Activated naive CD4-positive, alpha-beta T cell treated with anti-CD3 and anti-CD28 coated beads, Interleukin-2, amount 10 ng/mL, durations not matched to agents 7 days and 5 days (primary cell): ENCODE measurements at regions not wholly inside any gene's neighbourhood (a gene's known extent, or its start where the extent isn't known, plus 50 kb on each side); places are given as distances from the start of the nearest gene placed in this dataset.
"Not testable (repeated sequence)": the region's sequence is repeated elsewhere in the genome, so short reads cannot be mapped to it uniquely, and the experiment has no call there.

Experiments
- CTCF ChIA-PET: fragments of 350-600 bp; sonication (Branson Sonifier 250); formaldehyde crosslinking; loops from one replicate; lab custom pipeline; 2021; ENCODE audit warnings: antibody characterized with exemption; lab: Charles Lee
- DNase-seq: peaks from one replicate; pipeline ENCODE4 v3.0.0-alpha.2; 2020
- H3K27ac Mint-ChIP-seq: one replicate; pipeline ENCODE4 v1.8.0; 2021; ENCODE audit warnings: mild to moderate bottlenecking, moderate library complexity, mixed read lengths
- H3K27me3 Mint-ChIP-seq: one replicate; pipeline ENCODE4 v1.8.0; 2021; ENCODE audit warnings: mild to moderate bottlenecking, mixed read lengths
- H3K36me3 Mint-ChIP-seq: one replicate; pipeline ENCODE4 v1.8.0; 2021; ENCODE audit warnings: mixed read lengths
- H3K4me1 Mint-ChIP-seq: one replicate; pipeline ENCODE4 v1.8.0; 2021; ENCODE audit warnings: mixed read lengths
- H3K4me3 Mint-ChIP-seq: one replicate; pipeline ENCODE4 v1.8.0; 2021; ENCODE audit warnings: mild to moderate bottlenecking, moderate library complexity, mixed read lengths
- H3K9me3 Mint-ChIP-seq: one replicate; pipeline ENCODE4 v1.8.0; 2021; ENCODE audit warnings: mixed read lengths

GRCh38 chr7:60706-61105, 131.7 kb upstream of the FAM20C start:
- no peak for DNase-seq
- CTCF ChIA-PET = no interaction called here

DNA sequence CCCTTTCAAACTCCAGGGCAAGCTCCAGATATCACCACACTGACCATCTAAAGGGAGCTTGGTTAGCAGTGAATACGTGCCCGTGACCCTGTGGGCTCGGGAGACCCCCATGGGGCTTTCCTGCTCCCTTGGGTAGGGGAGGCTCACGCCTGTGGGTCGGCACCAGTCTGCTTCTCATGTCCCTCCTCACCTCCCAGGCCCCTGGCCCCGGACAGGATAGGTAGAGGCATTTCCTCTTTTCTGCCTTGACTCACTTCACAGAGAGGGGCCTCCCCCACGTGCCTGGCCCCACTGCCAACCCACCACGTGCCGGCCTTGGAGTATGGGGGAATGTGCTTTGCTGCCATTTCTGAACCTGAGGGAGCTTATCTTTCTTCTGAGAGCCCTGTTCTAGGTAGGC, 131.3 kb upstream of the FAM20C start:
- H3K27me3 Mint-ChIP-seq = no peaks in the 10 kb centered on the region
- H3K27ac Mint-ChIP-seq = no peak overlapping the region
- no peaks in the 10 kb centered on the region for H3K4me1 Mint-ChIP-seq
- no peaks in the 10 kb centered on the region for H3K36me3 Mint-ChIP-seq
- no peaks in the 10 kb centered on the region for H3K9me3 Mint-ChIP-seq
- H3K4me3 Mint-ChIP-seq = no peak overlapping the region
- DNase-seq = no peak
- CTCF ChIA-PET = no interaction called here

More at GRCh38 chr7:60706-61105, 131.7 kb upstream of the FAM20C start:
- Mint-ChIP-seq H3K27ac (no peak overlapping the region), H3K27me3 (no peaks in the 10 kb centered on the region), H3K36me3 (no peaks in the 10 kb centered on the region), H3K9me3 (no peaks in the 10 kb centered on the region), H3K4me3 (no peak overlapping the region), H3K4me1 (no peaks in the 10 kb centered on the region)

DNA sequence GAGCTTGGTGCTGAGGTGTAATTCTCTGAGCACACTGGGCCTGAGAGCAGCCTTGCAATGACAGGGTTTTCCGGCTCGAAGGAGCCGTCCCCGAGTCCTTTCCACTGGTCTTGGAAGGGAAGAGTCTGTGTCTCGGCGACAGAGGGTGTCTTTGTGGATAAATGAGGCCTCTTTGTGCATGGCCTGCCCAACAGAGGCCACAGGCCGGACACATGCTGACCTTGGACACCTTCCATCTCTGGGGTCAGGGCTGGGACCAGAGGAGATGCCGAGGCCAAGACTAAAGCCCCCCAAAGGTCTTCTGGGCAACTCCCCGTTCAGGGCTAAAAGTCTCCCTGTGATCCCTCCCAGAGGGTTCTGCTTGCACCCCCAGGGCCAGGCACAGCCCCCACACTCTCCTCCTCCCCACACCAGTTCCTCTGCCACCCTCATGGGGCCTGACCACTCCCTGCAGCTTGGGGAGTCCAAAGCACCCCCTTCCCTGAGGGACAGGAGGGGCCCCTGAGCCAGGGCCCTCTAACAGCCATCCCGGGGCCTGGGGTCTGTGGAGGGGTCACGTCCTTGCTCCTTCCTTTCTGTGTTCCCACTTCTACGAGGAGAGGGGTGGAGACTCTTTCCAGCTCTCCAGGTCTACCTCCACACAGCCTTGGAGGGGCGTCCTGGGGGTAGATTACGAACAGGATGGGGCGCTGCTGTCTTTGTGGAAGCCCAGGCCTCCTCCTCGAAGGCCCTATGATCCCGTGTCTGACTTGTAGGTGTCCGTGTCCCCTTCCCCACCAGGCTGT, 130.6 kb upstream of the FAM20C start:
- Mint-ChIP-seq H3K27me3 (no peaks in the 10 kb centered on the region), H3K9me3 (no peaks in the 10 kb centered on the region), H3K4me1 (no peaks in the 10 kb centered on the region), H3K36me3 (no peaks in the 10 kb centered on the region), H3K4me3 (no peak overlapping the region), H3K27ac (no peak overlapping the region)
- CTCF ChIA-PET = no interaction called here
- no peak for DNase-seq

DNA sequence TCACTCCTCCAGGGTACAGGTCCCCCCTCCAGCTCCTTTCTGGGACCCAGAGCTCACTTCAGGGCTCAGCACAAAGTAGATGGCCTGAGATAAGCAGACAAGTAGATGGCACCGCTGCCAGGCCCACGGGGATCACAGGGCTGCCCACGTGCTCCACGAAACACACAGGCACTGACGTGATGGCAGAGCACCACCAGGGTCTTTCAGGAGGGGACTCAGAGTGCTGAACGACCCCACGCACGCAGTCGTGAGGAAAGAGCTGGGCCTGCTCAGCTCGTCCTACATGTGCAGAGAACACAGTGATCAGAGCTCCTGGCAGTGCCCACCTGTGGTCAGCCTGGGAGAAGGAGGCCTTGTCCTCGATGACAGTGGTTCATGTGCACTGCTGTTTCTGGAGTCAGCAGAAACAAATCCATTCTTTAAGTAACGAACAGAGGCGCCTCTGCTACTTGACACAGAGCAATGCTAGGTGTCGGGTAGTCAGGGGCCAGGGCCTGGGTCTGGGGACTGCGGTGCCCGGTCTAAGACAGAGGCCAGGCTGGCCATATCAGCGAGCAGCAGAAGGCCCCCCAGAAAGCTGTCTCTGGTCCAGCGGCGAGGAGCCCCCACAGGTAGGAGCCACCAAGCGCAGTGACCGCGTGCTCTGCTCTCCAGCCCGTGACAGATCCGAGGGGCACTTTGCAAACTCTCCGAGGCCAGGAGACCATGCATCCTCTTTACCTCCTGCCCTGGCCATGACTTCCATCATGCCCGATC, 129.8 kb upstream of the FAM20C start:
- H3K36me3 Mint-ChIP-seq = no peaks in the 10 kb centered on the region
- no peaks in the 10 kb centered on the region for H3K27me3 Mint-ChIP-seq
- no peaks in the 10 kb centered on the region for H3K4me1 Mint-ChIP-seq
- CTCF ChIA-PET = no interaction called here
- H3K4me3 Mint-ChIP-seq = no peak overlapping the region
- no peaks in the 10 kb centered on the region for H3K9me3 Mint-ChIP-seq
- DNase-seq = no peak
- H3K27ac Mint-ChIP-seq = no peak overlapping the region

GRCh38 chr7:63117-63480, 129.3 kb upstream of the FAM20C start:
- no peak overlapping the region for H3K27ac Mint-ChIP-seq
- no peaks in the 10 kb centered on the region for H3K27me3 Mint-ChIP-seq
- H3K4me3 Mint-ChIP-seq = no peak overlapping the region
- H3K36me3 Mint-ChIP-seq = no peaks in the 10 kb centered on the region
- no peaks in the 10 kb centered on the region for H3K4me1 Mint-ChIP-seq
- H3K9me3 Mint-ChIP-seq = no peaks in the 10 kb centered on the region
- no peak for DNase-seq
- CTCF ChIA-PET = no interaction called here

DNA sequence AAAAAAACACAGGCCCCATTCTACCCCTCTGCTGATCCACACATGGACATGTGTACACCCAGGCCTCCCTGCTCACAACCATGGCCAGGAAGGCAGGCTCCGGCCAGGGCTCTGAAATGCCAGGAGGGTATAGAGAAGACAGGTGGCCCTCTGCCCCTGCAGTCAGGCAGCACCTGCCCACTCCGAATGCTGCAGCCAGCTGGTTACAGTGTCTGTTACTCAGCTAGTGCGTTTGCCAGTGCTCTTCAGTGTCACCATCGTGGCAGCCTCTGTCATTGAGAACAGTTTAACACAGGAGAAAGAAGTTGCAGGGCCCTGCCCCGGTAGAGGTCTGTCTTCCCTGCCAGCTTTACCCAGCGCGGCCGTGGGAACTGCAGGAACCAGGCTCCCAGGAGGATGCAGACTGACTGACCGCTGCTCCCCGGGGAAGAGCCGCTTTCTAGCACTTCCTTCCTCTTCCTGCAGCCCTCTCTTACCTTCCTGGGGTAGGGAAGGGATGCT, 128.8 kb upstream of the FAM20C start:
- no peaks in the 10 kb centered on the region for H3K36me3 Mint-ChIP-seq
- no peaks in the 10 kb centered on the region for H3K9me3 Mint-ChIP-seq
- no peak for DNase-seq
- CTCF ChIA-PET = no interaction called here
- no peak overlapping the region for H3K27ac Mint-ChIP-seq
- H3K4me3 Mint-ChIP-seq = no peak overlapping the region
- H3K4me1 Mint-ChIP-seq = no peaks in the 10 kb centered on the region
- no peaks in the 10 kb centered on the region for H3K27me3 Mint-ChIP-seq

DNA sequence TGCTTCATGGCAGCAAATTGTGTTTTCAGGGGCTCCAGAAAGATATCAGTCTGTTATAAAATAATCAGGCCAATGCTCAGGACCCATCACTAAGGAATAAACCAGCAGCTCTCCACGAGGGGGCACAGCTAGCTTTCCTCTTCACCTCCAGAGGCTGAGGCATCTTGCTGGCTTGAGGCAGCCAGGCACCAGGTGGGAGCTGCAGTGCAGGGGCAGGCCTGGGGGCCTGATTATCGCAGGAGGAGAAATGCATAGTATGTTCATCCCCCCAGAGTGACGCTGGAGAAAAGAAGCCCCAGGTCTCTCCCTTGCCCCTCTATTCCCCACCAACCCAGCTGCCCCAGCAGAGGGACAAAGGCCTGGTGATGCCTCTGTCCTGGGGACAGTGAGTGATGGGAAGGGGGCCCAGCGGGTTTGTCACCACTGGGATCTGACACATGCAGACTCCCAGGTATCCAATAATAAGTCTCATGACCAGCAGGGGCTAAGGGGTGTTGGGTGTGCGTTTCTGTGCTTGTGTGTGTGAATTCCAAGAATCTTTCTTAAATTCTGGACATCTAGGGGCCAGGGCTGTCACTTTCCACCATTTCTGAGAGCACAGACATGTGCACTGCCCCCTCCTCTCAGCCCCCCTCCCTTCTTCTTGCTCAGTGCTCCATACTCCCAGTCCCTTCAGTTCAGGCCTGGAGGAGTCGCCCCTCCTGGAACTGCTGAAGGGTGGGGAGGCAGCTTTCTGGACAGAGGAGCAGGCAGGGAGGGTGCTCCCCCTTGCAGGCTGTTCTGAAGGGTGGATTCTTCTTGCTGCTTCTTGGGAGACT, 128.1 kb upstream of the FAM20C start:
- no peaks in the 10 kb centered on the region for H3K27me3 Mint-ChIP-seq
- H3K36me3 Mint-ChIP-seq = no peaks in the 10 kb centered on the region
- H3K9me3 Mint-ChIP-seq = no peaks in the 10 kb centered on the region
- DNase-seq = peak; percentile 36
- H3K4me3 Mint-ChIP-seq = no peak overlapping the region
- no peaks in the 10 kb centered on the region for H3K4me1 Mint-ChIP-seq
- no peak overlapping the region for H3K27ac Mint-ChIP-seq
- CTCF ChIA-PET = no interaction called here

DNA sequence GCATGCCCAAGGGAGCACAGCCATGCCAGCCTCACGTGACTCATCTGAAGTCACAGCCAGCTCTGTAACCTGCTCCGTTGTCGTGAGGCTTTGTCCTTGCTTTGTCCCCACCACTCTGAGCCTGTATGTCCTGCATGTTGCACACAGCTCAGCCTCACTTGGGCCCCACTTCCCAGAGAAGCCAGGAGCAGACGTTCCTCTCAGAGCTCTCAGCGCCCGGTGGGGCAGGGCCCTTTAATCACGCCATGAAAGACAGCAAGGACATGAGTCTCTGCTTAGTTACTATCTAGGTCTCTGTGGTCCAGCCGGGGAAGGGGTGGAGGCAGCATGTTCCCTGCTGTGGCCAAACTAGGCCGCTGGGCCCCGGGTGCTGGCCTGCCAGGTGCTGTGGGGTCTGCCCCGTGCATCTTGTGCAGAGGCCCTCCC, 127.4 kb upstream of the FAM20C start:
- CTCF ChIA-PET = no interaction called here
- H3K9me3 Mint-ChIP-seq = no peaks in the 10 kb centered on the region
- no peaks in the 10 kb centered on the region for H3K27me3 Mint-ChIP-seq
- no peak overlapping the region for H3K4me3 Mint-ChIP-seq
- H3K4me1 Mint-ChIP-seq = no peaks in the 10 kb centered on the region
- no peaks in the 10 kb centered on the region for H3K36me3 Mint-ChIP-seq
- DNase-seq = no peak
- no peak overlapping the region for H3K27ac Mint-ChIP-seq

- H3K4me3 Mint-ChIP-seq = no peak overlapping the region
- DNase-seq = no peak
- H3K27me3 Mint-ChIP-seq = no peaks in the 10 kb centered on the region
- no peaks in the 10 kb centered on the region for H3K9me3 Mint-ChIP-seq
- H3K4me1 Mint-ChIP-seq = no peaks in the 10 kb centered on the region
- no peaks in the 10 kb centered on the region for H3K36me3 Mint-ChIP-seq
- H3K27ac Mint-ChIP-seq = no peak overlapping the region
- CTCF ChIA-PET = no interaction called here
Observed at GRCh38 chr7:65554-65953, 126.8 kb upstream of the FAM20C start.

DNA sequence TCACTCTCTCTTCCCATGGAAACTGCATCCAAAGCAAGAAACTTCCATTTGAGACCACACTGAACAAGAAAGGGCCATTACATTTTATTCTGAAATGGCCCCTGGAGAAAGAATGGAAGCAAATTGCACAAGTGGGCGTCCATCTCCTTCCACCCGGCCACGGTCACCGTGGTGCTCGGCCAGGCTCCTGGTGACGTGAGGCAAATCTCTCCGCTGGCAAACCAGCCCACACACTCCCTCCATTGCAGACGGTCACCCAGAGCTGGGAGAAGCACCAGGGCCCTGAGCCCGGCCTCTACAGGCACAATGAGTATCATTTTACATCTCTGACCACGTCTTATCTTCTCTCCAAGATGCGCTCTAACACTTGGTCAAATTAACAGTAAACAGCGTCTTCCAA, 126.1 kb upstream of the FAM20C start:
- no peaks in the 10 kb centered on the region for H3K9me3 Mint-ChIP-seq

DNA sequence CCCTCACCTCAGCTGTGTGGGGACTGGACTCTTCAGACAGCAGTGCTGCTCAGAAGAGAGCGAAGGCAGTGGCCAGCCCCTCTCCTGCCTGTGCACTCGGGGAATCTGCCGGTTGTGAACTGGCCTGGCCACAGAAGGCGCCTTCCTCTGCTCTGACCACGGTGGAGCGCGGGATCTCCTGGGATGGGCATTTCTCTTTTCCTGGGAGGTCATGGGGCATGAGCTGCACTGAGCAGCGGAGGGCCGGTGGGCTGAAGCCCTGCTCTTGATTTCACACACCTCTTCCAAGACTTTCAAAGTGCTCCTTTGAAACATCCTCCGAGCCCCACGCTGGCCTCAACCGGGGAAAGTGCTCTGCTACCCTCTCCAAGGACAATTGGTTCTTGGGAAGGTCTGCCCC, 125.6 kb upstream of the FAM20C start:
- Mint-ChIP-seq H3K4me3 (no peak overlapping the region), H3K27me3 (no peaks in the 10 kb centered on the region), H3K36me3 (no peaks in the 10 kb centered on the region), H3K4me1 (no peaks in the 10 kb centered on the region), H3K9me3 (no peaks in the 10 kb centered on the region), H3K27ac (no peak overlapping the region)
- CTCF ChIA-PET = no interaction called here
- no peak for DNase-seq

More for the DNA sequence above, 126.1 kb upstream of the FAM20C start:
- DNase-seq = no peak
- H3K4me3 Mint-ChIP-seq = no peak overlapping the region
- H3K27me3 Mint-ChIP-seq = no peaks in the 10 kb centered on the region
- H3K27ac Mint-ChIP-seq = no peak overlapping the region
- CTCF ChIA-PET = no interaction called here
- H3K36me3 Mint-ChIP-seq = no peaks in the 10 kb centered on the region
- H3K4me1 Mint-ChIP-seq = no peaks in the 10 kb centered on the region

DNA sequence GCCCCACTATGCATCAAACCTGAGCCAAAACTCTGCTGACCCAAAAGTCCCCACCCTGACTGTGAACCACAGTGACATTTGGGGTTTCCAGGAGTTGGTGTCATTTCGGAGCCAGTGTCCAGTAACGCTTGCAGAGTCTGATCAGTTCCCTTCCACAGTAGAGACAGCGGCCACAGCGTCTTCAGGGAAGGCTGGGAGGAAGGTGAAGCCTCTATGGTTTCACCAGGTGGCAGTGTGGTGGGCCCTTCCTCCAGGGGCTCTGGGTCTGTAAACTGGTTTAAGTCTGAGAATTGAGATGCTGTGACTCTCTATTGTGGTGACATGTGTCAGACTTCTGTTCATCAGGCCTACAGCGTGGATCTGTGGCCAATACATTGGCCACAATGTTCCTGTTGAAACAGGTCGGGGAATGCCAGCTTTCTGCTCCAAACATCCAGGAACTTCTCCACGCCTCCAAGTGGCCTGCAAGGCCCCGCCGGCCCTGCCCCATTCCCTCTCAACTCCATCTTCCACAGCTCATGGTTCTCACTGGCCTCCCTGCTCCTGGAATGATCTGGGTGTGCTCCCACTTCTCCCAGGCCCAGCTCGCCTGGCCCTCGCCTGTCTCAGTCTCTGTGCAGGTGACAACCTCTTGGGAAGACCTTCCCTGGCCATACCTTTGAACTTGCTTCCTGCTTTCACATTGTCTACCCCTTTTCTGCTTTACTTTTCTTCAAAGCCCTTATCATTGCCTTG, 124.5 kb upstream of the FAM20C start:
- no peak overlapping the region for H3K4me3 Mint-ChIP-seq
- no peak for DNase-seq
- H3K27me3 Mint-ChIP-seq = no peaks in the 10 kb centered on the region
- H3K4me1 Mint-ChIP-seq = no peaks in the 10 kb centered on the region
- CTCF ChIA-PET = no interaction called here
- no peaks in the 10 kb centered on the region for H3K36me3 Mint-ChIP-seq
- no peak overlapping the region for H3K27ac Mint-ChIP-seq
- H3K9me3 Mint-ChIP-seq = no peaks in the 10 kb centered on the region

- Mint-ChIP-seq H3K4me1 (no peaks in the 10 kb centered on the region), H3K27ac (no peak overlapping the region), H3K9me3 (no peaks in the 10 kb centered on the region), H3K36me3 (no peaks in the 10 kb centered on the region), H3K4me3 (no peak overlapping the region), H3K27me3 (no peaks in the 10 kb centered on the region)
- DNase-seq = no peak
- CTCF ChIA-PET = no interaction called here
Observed at GRCh38 chr7:68629-69028, 123.7 kb upstream of the FAM20C start.

DNA sequence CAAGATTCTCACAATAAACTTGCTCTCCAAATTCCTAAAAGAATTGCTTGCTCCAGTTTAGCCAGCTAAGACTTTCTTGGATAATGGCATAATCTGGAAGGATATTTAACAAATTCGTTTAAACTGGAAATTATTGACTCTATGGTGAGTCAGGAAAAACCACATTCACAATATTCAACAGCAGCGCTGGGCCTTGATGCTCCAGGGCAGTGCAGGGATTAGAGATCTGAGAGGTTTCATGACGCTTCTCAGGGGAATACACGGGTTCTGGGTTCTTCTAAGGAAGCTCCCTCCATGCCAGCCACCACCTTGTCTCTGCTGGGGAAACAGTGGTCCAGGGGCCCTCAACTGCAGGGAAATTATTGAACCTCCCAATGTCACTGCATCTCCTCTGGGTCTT, 123.3 kb upstream of the FAM20C start:
- H3K9me3 Mint-ChIP-seq, H3K36me3 Mint-ChIP-seq, H3K27ac Mint-ChIP-seq, H3K27me3 Mint-ChIP-seq, H3K4me3 Mint-ChIP-seq, DNase-seq, CTCF ChIA-PET, H3K4me1 Mint-ChIP-seq: not testable (repeated sequence)
